ENCODE measurements at regions not wholly inside any gene's neighbourhood (a gene's known extent, or its start where the extent isn't known, plus 50 kb on each side); places are given as distances from the start of the nearest gene placed in this dataset.

- H3K27me3 ChIP-seq: no peaks in the 10 kb centered on the region
- no peak overlapping the region for H3K4me3 ChIP-seq
- H3K27ac ChIP-seq: no peak overlapping the region
- TF ChIP-seq POLR2A (IDR thresholded peaks at IDR 0.05) (no peak), CTCF (IDR thresholded peaks at IDR 0.05) (no peak), EP300 (IDR thresholded peaks at IDR 0.05) (no peak)
- H3K9me3 ChIP-seq: peaks cover 0 to 5% (median 0%) of the 10 kb centered on the region in 4 donors
- WGBS, 2 donors: 82 to 95% methylated on average over 2 of the region's 2 CpGs
- no peak for DNase-seq (ENCODE audit: low spot score in 2 of 2)
- no peaks in the 10 kb centered on the region for H3K4me1 ChIP-seq
- no peaks in the 10 kb centered on the region for H3K36me3 ChIP-seq
Measured at GRCh38 chr10:131615150-131615549, 285.7 kb upstream of the PPP2R2D start.

GRCh38 chr10:131616040-131616439 lies 284.8 kb upstream of the PPP2R2D start:
- H3K27me3 ChIP-seq: no peaks in the 10 kb centered on the region
- no peak for DNase-seq (ENCODE audit: low spot score in 2 of 2)
- 94 to 100% methylated on average over 6 of the region's 6 CpGs for WGBS, 2 donors

GRCh38 chr10:131617113-131617858 lies 283.5 kb upstream of the PPP2R2D start:
- H3K4me1 ChIP-seq: no peaks in the 10 kb centered on the region
- TF ChIP-seq EP300 (IDR thresholded peaks at IDR 0.05) (no peak), CTCF (IDR thresholded peaks at IDR 0.05) (no peak), POLR2A (IDR thresholded peaks at IDR 0.05) (no peak)
- H3K4me3 ChIP-seq: no peak overlapping the region
- no peak for DNase-seq (ENCODE audit: low spot score in 2 of 2)
- no peak overlapping the region for H3K27ac ChIP-seq
- 61 to 68% methylated on average over 29 of the region's 36 CpGs for WGBS, 2 donors
- no peaks in the 10 kb centered on the region for H3K36me3 ChIP-seq
- H3K27me3 ChIP-seq: no peaks in the 10 kb centered on the region
- H3K9me3 ChIP-seq: peaks cover 0 to 5% (median 0%) of the 10 kb centered on the region in 4 donors

More at GRCh38 chr10:131616040-131616439, 284.8 kb upstream of the PPP2R2D start:
- TF ChIP-seq POLR2A (IDR thresholded peaks at IDR 0.05) (no peak), CTCF (IDR thresholded peaks at IDR 0.05) (no peak), EP300 (IDR thresholded peaks at IDR 0.05) (no peak)
- Histone ChIP-seq H3K36me3 (no peaks in the 10 kb centered on the region), H3K4me1 (no peaks in the 10 kb centered on the region), H3K9me3 (peaks cover 0 to 5% (median 0%) of the 10 kb centered on the region in 4 donors), H3K4me3 (no peak overlapping the region), H3K27ac (no peak overlapping the region)

- Histone ChIP-seq H3K36me3 (no peaks in the 10 kb centered on the region), H3K27ac (no peak overlapping the region), H3K4me1 (no peaks in the 10 kb centered on the region), H3K4me3 (no peak overlapping the region), H3K27me3 (no peaks in the 10 kb centered on the region), H3K9me3 (peaks cover 0 to 4% (median 0%) of the 10 kb centered on the region in 4 donors)
- WGBS, 2 donors: 54 to 73% methylated on average over 13 of the region's 21 CpGs
- TF ChIP-seq EP300 (IDR thresholded peaks at IDR 0.05) (no peak), POLR2A (IDR thresholded peaks at IDR 0.05) (no peak), CTCF (IDR thresholded peaks at IDR 0.05) (no peak)
- no peak for DNase-seq (ENCODE audit: low spot score in 2 of 2)
Measured at GRCh38 chr10:131618587-131619267, 282.1 kb upstream of the PPP2R2D start.

GRCh38 chr10:131620314-131620713 lies 280.5 kb upstream of the PPP2R2D start:
- Histone ChIP-seq H3K4me1 (no peaks in the 10 kb centered on the region), H3K9me3 (peaks cover 0 to 5% (median 0%) of the 10 kb centered on the region in 4 donors), H3K4me3 (no peak overlapping the region), H3K27me3 (no peaks in the 10 kb centered on the region), H3K27ac (no peak overlapping the region), H3K36me3 (no peaks in the 10 kb centered on the region)
- DNase-seq (ENCODE audit: low spot score in 2 of 2): no peak
- no peak for TF ChIP-seq CTCF (IDR thresholded peaks at IDR 0.05)
- TF ChIP-seq POLR2A (IDR thresholded peaks at IDR 0.05): no peak
- TF ChIP-seq EP300 (IDR thresholded peaks at IDR 0.05): no peak
- 80 to 85% methylated on average over 5 to 6 of the region's 6 CpGs for WGBS, 2 donors
